ENCODE measurements at regions not wholly inside any gene's neighbourhood (a gene's known extent, or its start where the extent isn't known, plus 50 kb on each side); places are given as distances from the start of the nearest gene placed in this dataset.
"Not testable (repeated sequence)": the region's sequence is repeated elsewhere in the genome, so short reads cannot be mapped to it uniquely, and the experiment has no call there.

GRCh38 chr16:70058056-70058455, 56.1 kb upstream of the PDPR start:
- TF ChIP-seq CTBP1 (IDR thresholded peaks at IDR 0.05; ENCODE audit: borderline replicate concordance); FOXM1 (IDR thresholded peaks at IDR 0.05; ENCODE audit: borderline replicate concordance); SP1 (IDR thresholded peaks at IDR 0.05); ARNT (IDR thresholded peaks at IDR 0.05); FOXA1 (IDR thresholded peaks at IDR 0.05); BHLHE40 (IDR thresholded peaks at IDR 0.05; ENCODE audit: borderline replicate concordance); FOXK2 (IDR thresholded peaks at IDR 0.05); LEF1 (IDR thresholded peaks at IDR 0.05; ENCODE audit: borderline replicate concordance); NFRKB (IDR thresholded peaks at IDR 0.05); SUZ12 (IDR thresholded peaks at IDR 0.05); TARDBP (IDR thresholded peaks at IDR 0.05): not testable (repeated sequence)

Data from HEK293T (cell line).